ENCODE measurements at regions not wholly inside any gene's neighbourhood (a gene's known extent, or its start where the extent isn't known, plus 50 kb on each side); places are given as distances from the start of the nearest gene placed in this dataset.

DNA sequence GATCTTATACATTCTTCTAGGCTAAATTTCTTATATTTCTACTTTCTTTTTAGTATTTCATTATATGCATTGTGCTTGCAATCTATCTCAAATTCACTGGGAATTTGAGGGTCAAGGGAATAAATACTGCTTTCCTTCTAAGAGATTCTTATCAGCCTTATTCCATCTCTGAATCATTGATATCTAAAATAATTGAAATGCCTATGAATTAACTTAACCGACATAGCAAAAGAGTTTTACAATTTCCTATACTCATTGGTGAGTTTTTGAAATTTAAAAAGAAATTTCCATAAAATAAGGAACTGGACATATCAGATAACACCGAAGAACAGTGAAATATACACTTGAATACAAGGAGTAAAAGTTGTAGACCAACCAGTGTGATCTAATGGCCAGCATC, 373.7 kb downstream of the NAF1 start:
- TF ChIP-seq, protein P1, sequence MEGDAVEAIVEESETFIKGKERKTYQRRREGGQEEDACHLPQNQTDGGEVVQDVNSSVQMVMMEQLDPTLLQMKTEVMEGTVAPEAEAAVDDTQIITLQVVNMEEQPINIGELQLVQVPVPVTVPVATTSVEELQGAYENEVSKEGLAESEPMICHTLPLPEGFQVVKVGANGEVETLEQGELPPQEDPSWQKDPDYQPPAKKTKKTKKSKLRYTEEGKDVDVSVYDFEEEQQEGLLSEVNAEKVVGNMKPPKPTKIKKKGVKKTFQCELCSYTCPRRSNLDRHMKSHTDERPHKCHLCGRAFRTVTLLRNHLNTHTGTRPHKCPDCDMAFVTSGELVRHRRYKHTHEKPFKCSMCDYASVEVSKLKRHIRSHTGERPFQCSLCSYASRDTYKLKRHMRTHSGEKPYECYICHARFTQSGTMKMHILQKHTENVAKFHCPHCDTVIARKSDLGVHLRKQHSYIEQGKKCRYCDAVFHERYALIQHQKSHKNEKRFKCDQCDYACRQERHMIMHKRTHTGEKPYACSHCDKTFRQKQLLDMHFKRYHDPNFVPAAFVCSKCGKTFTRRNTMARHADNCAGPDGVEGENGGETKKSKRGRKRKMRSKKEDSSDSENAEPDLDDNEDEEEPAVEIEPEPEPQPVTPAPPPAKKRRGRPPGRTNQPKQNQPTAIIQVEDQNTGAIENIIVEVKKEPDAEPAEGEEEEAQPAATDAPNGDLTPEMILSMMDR (IDR thresholded peaks at IDR 0.05): no peak
- no peak for TF ChIP-seq POLR2A (IDR thresholded peaks at IDR 0.05)
- TF ChIP-seq POLR2AphosphoS5 (IDR thresholded peaks at IDR 0.05): no peak
